ENCODE measurements at regions not wholly inside any gene's neighbourhood (a gene's known extent, or its start where the extent isn't known, plus 50 kb on each side); places are given as distances from the start of the nearest gene placed in this dataset.

DNA sequence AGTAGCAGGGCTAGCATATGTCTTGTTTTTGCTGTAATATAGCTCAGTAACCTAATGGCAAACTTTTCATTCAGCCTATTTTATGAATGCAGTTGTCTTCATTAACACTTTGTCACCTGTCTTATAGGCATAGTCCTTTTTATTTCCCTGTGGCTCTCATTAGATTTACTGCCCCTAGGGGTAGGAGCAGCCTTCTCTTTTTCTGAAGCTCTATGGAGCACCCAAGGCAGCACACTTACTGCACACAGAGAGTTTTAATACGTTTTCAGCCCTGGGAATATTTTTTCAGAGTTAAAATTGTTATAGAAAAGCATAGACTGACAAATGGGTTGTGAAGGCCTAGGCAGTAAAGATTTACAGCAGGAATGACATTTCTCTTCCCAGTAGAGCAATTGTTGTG, 406.8 kb downstream of the TMA16 start:
- DNase-seq (no peak), ATAC-seq (no peak)
- H3K36me3 Mint-ChIP-seq (ENCODE audit: low read depth): peaks cover 2% of the 10 kb centered on the region
- H3K27ac Mint-ChIP-seq: no peak overlapping the region
- H3K9me3 ChIP-seq (ENCODE audit: control insufficient read depth, low read length, poor library complexity, severe bottlenecking): no peaks in the 10 kb centered on the region
- H3K4me3 Mint-ChIP-seq: no peak overlapping the region
- peaks cover 2% of the 10 kb centered on the region for H3K4me1 Mint-ChIP-seq
- H3K27me3 Mint-ChIP-seq: no peaks in the 10 kb centered on the region

DNA sequence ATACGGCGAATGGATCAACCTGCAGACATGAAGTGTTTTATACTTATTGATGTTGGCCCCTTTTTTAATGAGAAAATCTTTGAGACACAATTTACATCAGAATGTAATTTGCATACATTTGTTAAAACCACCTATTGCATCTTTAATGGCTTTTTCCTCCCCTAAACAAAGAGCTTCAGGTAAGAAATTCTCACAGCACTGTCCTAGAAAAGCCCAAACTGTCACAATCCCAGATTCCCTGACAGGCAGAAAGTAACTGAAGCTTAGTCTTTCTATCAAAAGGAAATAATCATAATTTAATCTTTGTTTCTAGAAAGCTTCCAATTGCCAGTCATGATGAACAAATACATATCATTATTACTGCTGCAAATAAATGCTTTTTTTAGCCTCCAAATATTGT, 407.9 kb downstream of the TMA16 start:
- Mint-ChIP-seq H3K4me1 (no peaks in the 10 kb centered on the region), H3K27me3 (no peaks in the 10 kb centered on the region), H3K27ac (no peak overlapping the region), H3K36me3 (ENCODE audit: low read depth) (peaks cover 2% of the 10 kb centered on the region), H3K4me3 (no peak overlapping the region)
- DNase-seq (no peak), ATAC-seq (no peak)
- no peaks in the 10 kb centered on the region for H3K9me3 ChIP-seq (ENCODE audit: control insufficient read depth, low read length, poor library complexity, severe bottlenecking)

DNA sequence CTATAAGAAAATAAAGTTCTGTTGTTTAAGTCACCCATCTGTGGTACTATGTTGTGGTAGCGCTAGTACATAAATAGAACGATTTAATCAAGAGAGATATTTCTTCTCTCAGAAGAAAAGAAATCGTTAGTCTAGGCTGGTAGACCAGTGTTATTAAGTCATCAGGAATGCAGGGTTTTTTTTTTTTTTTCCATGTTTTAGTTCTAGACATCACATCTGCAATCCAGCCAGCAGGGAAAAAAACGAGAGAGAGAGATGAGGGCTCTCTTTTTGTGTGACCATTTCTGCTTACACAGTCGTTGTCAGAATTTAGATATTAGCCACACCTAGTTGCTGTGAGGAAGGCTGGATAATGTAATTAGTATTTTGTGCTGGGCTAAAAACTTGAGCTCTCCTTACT, 417.4 kb downstream of the TMA16 start:
- ATAC-seq: no peak
- H3K27me3 Mint-ChIP-seq: no peaks in the 10 kb centered on the region
- H3K27ac Mint-ChIP-seq: no peak overlapping the region

GRCh38 chr4:163913571-163913970, 419.1 kb downstream of the TMA16 start:
- no peaks in the 10 kb centered on the region for H3K36me3 Mint-ChIP-seq (ENCODE audit: low read depth)
- no peaks in the 10 kb centered on the region for H3K4me1 Mint-ChIP-seq
- H3K27me3 Mint-ChIP-seq: no peaks in the 10 kb centered on the region
- DNase-seq (no peak), ATAC-seq (no peak)
- no peak overlapping the region for H3K27ac Mint-ChIP-seq
- no peak overlapping the region for H3K4me3 Mint-ChIP-seq
- H3K9me3 ChIP-seq (ENCODE audit: control insufficient read depth, low read length, poor library complexity, severe bottlenecking): no peaks in the 10 kb centered on the region

More for the DNA sequence above, 417.4 kb downstream of the TMA16 start:
- H3K4me3 Mint-ChIP-seq: no peak overlapping the region
- no peak for DNase-seq
- H3K36me3 Mint-ChIP-seq (ENCODE audit: low read depth): no peaks in the 10 kb centered on the region
- H3K9me3 ChIP-seq (ENCODE audit: control insufficient read depth, low read length, poor library complexity, severe bottlenecking): no peaks in the 10 kb centered on the region
- H3K4me1 Mint-ChIP-seq: no peaks in the 10 kb centered on the region

GRCh38 chr4:163915896-163916295, 421.4 kb downstream of the TMA16 start:
- no peaks in the 10 kb centered on the region for H3K27me3 Mint-ChIP-seq
- DNase-seq (no peak), ATAC-seq (no peak)
- no peak overlapping the region for H3K4me3 Mint-ChIP-seq
- H3K9me3 ChIP-seq (ENCODE audit: control insufficient read depth, low read length, poor library complexity, severe bottlenecking): no peaks in the 10 kb centered on the region
- H3K4me1 Mint-ChIP-seq: no peaks in the 10 kb centered on the region
- no peaks in the 10 kb centered on the region for H3K36me3 Mint-ChIP-seq (ENCODE audit: low read depth)
- no peak overlapping the region for H3K27ac Mint-ChIP-seq

DNA sequence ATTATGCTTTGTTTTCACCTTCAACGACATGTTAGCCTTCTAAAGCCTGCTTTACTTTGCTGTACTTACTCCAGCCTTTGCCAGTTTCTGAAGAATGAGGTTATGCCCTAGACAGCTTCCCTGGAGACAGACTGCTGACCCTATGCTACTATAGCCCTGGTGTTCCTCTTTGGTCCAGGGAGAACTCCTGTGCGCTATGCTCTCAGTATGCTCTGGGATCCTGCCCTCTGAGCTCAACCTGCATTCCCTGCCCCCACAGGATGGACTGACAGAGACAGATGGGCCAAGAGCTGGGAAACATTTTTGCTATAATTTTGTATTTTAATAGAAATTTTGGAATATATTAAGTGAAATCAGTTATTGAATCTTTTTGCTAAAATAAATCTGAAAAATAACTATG, 425.9 kb downstream of the TMA16 start:
- Mint-ChIP-seq H3K36me3 (ENCODE audit: low read depth) (no peaks in the 10 kb centered on the region), H3K27ac (no peak overlapping the region), H3K4me1 (no peaks in the 10 kb centered on the region), H3K27me3 (no peaks in the 10 kb centered on the region), H3K4me3 (no peak overlapping the region)
- DNase-seq (no peak), ATAC-seq (no peak)
- H3K9me3 ChIP-seq (ENCODE audit: control insufficient read depth, low read length, poor library complexity, severe bottlenecking): no peaks in the 10 kb centered on the region

DNA sequence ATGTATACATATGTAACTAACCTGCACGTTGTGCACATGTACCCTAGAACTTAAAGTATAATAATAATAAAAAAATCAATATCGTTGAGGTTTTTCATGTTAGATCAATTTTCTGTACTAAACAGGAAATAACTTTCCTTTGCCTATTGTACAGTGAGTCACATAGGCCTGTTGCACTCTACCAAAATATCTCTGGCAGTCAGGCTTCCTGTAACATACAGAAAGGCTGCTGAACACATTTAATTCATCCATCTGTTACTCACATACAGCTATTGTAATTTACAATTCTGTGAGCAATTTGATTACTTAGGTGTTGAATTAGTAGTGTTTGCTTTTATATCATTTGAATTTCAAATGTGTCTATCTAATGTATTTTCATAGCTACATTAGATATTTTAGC, 427.8 kb downstream of the TMA16 start:
- no peaks in the 10 kb centered on the region for H3K9me3 ChIP-seq (ENCODE audit: control insufficient read depth, low read length, poor library complexity, severe bottlenecking)
- Mint-ChIP-seq H3K36me3 (ENCODE audit: low read depth) (no peaks in the 10 kb centered on the region), H3K27me3 (peaks cover 4% of the 10 kb centered on the region), H3K4me1 (no peaks in the 10 kb centered on the region), H3K4me3 (no peak overlapping the region), H3K27ac (no peak overlapping the region)
- ATAC-seq (no peak), DNase-seq (no peak)

DNA sequence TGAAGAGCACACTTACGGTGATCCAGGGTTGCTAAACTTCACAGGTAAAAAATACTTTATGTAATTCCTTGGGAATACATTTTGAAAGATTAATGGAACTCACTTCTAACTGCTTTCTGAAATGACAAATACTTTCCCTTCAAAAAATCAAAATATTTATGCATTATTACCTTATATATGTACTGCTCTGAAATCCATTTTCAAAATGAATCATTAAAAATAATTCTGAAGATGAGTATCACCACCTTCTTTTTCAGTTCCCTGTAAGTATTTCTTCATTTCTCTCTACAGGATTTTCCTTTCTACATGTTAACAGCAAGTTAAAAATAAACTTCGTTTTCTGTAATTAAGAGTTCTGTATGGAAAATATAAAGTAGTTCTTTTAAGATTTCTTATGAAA, 428.6 kb downstream of the TMA16 start:
- no peaks in the 10 kb centered on the region for H3K36me3 Mint-ChIP-seq (ENCODE audit: low read depth)
- peaks cover 5% of the 10 kb centered on the region for H3K27me3 Mint-ChIP-seq
- H3K4me3 Mint-ChIP-seq: no peak overlapping the region
- ATAC-seq: no peak
- DNase-seq: no peak
- H3K27ac Mint-ChIP-seq: no peak overlapping the region
- no peaks in the 10 kb centered on the region for H3K9me3 ChIP-seq (ENCODE audit: control insufficient read depth, low read length, poor library complexity, severe bottlenecking)
- no peaks in the 10 kb centered on the region for H3K4me1 Mint-ChIP-seq

GRCh38 chr4:163930086-163930485, 435.6 kb downstream of the TMA16 start:
- no peaks in the 10 kb centered on the region for H3K36me3 Mint-ChIP-seq (ENCODE audit: low read depth)
- DNase-seq (no peak), ATAC-seq (no peak)
- no peak overlapping the region for H3K4me3 Mint-ChIP-seq
- H3K9me3 ChIP-seq (ENCODE audit: control insufficient read depth, low read length, poor library complexity, severe bottlenecking): no peaks in the 10 kb centered on the region
- H3K27me3 Mint-ChIP-seq: peaks cover 5% of the 10 kb centered on the region
- no peak overlapping the region for H3K27ac Mint-ChIP-seq
- no peaks in the 10 kb centered on the region for H3K4me1 Mint-ChIP-seq

DNA sequence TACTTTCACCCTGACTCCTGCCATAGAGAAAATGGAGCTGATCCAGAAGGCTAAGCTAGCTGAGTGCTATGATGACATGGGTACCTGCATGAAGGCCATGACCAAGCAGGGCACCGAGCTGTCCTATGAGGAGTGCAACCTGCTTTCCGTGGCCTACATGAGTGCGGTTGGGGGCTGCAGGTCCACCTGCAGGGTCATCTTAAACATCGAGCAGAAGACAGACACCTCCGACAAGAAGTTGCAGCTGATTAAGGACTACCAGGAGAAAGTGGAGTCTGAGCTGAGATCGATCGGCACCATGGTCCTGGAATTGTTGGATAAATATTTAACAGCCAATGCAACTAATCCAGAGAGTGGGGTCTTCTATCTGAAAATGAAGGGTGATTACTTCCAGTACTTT, 438.0 kb downstream of the TMA16 start:
- Mint-ChIP-seq H3K4me1 (no peaks in the 10 kb centered on the region), H3K27me3 (no peaks in the 10 kb centered on the region), H3K27ac (no peak overlapping the region), H3K4me3 (no peak overlapping the region), H3K36me3 (ENCODE audit: low read depth) (no peaks in the 10 kb centered on the region)
- DNase-seq (no peak), ATAC-seq (no peak)
- no peaks in the 10 kb centered on the region for H3K9me3 ChIP-seq (ENCODE audit: control insufficient read depth, low read length, poor library complexity, severe bottlenecking)

DNA sequence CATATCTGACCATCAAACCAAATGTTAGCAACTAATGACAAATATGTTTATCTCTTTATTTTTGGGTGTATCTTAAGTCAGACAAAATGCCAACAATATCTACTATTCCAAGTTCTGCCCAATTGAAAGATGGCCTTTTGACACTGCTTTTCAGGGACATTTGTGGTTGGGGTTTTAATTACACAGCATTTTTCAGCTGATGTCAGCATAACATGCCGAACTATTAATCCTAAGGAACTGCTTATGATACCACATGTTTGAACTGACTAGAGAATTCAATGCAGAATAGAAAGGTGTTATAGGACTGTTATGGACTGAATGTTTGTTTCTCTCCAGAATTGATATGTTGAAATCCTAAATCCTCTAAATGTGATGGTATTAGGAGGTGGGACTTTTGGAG, 445.1 kb downstream of the TMA16 start:
- no peak for ATAC-seq
- no peaks in the 10 kb centered on the region for H3K4me1 Mint-ChIP-seq
- no peak for DNase-seq
- H3K9me3 ChIP-seq (ENCODE audit: control insufficient read depth, low read length, poor library complexity, severe bottlenecking): no peaks in the 10 kb centered on the region
- no peaks in the 10 kb centered on the region for H3K36me3 Mint-ChIP-seq (ENCODE audit: low read depth)
- H3K27me3 Mint-ChIP-seq: no peaks in the 10 kb centered on the region
- H3K27ac Mint-ChIP-seq: no peak overlapping the region
- H3K4me3 Mint-ChIP-seq: no peak overlapping the region

DNA sequence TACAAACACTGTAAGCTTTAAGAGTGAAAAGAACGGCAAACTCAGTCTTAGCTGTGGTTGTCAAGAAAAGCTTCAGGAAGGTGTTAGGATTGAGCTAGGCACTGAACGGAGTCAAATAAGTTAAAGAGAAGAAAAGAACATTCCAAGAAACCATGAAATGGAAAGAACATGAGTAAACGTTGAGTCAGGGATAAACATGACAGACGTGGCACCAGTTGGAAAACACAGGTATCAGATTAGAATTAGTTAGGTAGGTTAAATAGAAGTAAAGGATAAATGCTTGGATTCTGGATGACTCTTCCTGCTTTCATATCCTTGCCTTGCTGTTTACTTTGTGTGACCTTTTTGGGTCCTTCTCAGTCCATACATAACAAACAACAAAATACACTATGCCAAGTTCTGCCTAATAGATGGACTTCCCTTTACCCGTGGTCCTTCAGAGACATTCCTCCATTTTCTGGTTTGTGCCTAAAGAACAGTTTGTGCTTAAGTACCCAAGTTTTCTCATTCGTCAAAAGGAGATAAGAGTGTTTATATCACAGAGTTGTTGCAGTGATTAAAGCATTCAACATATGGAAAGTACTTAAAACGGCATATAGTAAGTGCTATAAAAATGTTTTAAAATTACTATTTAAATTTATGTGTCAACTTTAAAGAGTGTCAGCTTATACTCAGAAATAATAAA, 446.9 kb downstream of the TMA16 start:
- Mint-ChIP-seq H3K36me3 (ENCODE audit: low read depth) (no peaks in the 10 kb centered on the region), H3K4me1 (no peaks in the 10 kb centered on the region), H3K4me3 (no peak overlapping the region), H3K27ac (no peak overlapping the region), H3K27me3 (no peaks in the 10 kb centered on the region)
- ATAC-seq (no peak), DNase-seq (no peak)
- H3K9me3 ChIP-seq (ENCODE audit: control insufficient read depth, low read length, poor library complexity, severe bottlenecking): no peaks in the 10 kb centered on the region

DNA sequence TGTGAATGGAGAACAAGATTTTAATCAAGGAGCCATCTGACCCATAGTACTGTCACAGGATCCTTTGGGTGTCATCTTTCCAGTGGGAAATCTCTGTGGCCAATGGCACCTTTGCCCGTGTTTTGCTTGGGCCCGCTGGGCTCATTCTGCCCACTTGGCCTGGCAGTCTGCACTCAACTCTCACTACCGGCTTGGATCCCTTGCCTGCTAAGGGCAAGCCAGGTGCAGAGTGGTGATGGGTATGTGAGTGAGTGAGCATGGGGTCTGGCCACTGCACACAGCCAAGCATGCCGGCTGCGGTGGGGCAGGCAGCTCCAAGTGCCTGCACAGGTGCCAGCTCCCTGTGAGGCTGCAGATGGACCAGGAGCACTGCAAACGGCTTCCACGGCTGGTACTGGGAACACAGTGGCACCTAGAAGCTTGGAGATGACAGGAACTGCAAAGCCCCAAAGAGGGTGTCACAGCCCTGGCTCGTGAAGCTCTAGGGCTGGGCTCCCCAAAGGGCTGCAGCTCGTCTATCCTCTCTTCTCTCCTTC, 454.5 kb downstream of the TMA16 start:
- no peak for ATAC-seq
- Mint-ChIP-seq H3K27me3 (no peaks in the 10 kb centered on the region), H3K36me3 (ENCODE audit: low read depth) (peaks cover 2% of the 10 kb centered on the region), H3K4me1 (no peaks in the 10 kb centered on the region), H3K4me3 (no peak overlapping the region), H3K27ac (no peak overlapping the region)
- DNase-seq: no peak
- no peaks in the 10 kb centered on the region for H3K9me3 ChIP-seq (ENCODE audit: control insufficient read depth, low read length, poor library complexity, severe bottlenecking)

DNA sequence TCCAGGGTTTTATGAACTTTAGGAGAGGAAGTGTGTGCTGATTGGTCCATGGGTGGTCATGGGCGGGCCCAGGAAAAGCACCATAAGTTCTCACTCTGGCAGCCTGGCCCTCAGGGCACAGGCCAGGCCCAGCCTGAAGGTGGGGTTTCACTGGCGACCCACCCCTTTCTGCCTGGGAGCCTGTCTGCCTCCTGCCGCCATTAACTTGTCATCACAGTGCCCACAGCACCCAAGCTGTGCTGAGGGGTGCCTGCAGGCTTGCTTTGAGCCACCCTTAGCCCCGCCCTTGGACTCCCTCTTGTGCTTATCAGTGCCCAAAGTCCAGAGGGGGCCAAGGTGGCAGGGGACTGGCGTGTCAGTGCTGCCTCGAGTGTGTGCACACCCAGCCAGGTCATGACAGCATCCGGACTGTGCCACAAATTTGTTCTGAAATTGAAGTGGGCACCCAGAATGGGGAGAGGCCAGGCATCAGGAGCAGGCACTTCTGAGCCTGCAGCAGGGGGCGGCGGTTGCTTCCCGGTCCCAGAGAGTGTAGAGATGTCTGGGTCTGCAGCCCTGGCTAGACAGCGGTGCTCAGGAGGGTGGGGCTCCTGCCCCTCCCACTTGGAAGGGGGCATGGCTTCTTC, 455.6 kb downstream of the TMA16 start:
- no peak for DNase-seq
- Mint-ChIP-seq H3K27me3 (no peaks in the 10 kb centered on the region), H3K4me1 (no peaks in the 10 kb centered on the region), H3K27ac (no peak overlapping the region), H3K36me3 (ENCODE audit: low read depth) (peaks cover 2% of the 10 kb centered on the region), H3K4me3 (no peak overlapping the region)
- no peak for ATAC-seq
- H3K9me3 ChIP-seq (ENCODE audit: control insufficient read depth, low read length, poor library complexity, severe bottlenecking): no peaks in the 10 kb centered on the region

Measured in T-helper 17 cell (primary cell).